GM18909 (cell line): ENCODE measurements at regions not wholly inside any gene's neighbourhood (a gene's known extent, or its start where the extent isn't known, plus 50 kb on each side); places are given as distances from the start of the nearest gene placed in this dataset.

Source experiments
- ATAC-seq: cut with Tn5 transposase; IDR thresholded peaks from one replicate; pipeline ENCODE4 v1.9.1; 2021; ENCODE audit warnings: mild to moderate bottlenecking; ENCODE audit not compliant: unreplicated experiment, poor library complexity

DNA sequence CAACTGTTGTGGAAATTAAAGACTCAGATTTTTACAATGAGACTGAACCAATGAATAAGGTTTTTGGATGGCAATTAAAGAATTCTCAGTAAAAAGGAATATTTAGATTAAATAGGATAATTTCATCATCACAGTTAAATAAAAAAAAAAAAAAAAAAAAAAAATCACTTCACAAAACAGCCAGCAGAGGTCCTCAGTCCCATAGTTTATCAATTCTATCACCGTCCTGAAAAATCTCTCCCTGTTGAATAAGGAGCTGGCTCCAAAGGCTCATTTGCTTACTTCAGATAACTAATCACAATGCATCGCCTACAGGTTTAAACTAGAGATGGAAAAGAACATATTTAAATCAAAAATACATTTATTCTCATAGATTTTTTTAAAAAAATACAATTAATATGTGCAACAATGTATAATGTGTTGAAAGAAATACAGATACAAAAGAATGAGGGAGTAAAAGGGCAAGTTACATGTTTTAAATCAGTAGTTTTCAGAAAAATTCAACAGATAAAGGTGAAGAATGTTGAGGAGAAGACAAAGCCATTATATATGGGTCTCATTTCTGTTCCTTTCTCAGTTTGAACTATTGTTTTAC, 175.8 kb upstream of the CHD1 start:
- no peak for ATAC-seq

DNA sequence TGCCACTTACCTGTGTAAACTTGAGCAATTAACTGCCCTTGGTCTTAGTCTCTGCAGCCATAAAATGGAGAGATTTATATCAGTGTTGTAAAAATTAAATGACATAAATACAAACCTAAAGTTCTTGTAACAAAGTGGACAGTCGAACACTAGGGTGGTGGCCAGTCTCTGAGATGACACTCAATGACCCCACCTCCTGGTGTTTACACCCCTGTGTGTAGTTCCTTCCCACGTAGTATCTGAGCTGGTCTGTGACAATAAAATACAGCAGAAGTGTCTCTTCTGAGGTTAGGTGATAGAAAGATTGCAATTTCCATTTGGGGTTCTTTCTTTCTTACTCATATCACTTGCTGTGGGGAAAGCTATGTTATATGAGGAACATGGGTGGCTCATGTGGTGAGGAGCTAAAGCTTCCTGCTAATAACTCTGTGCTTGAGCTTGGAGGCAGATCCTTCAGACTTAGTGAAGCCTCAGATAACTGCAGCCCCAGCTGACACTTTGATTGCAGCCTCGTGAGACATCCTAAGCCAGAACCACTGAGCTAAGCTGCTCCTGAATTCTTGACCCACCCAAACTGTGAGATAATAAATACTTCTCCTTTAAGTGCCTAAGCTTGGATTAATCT, 173.4 kb upstream of the CHD1 start:
- no peak for ATAC-seq

DNA sequence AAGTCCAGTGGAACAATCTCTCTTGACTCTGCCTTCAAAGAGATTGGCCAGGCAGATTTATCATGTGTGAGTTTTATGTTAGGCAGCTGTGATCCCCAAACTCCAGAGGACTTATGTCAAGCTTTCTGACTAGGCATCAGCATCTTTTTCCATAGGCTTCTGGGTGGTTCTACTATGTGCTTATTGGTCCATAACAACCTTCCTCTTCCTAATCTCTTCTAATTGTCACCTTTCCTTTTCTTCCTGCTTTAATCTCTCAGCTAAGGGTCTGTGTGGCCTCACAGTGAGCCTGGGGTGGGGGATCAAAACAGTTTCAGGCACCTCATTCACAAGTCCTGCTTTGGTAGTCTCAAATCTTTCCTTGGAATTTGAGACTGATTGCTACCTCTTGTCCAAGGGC, 170.9 kb upstream of the CHD1 start:
- no peak for ATAC-seq

DNA sequence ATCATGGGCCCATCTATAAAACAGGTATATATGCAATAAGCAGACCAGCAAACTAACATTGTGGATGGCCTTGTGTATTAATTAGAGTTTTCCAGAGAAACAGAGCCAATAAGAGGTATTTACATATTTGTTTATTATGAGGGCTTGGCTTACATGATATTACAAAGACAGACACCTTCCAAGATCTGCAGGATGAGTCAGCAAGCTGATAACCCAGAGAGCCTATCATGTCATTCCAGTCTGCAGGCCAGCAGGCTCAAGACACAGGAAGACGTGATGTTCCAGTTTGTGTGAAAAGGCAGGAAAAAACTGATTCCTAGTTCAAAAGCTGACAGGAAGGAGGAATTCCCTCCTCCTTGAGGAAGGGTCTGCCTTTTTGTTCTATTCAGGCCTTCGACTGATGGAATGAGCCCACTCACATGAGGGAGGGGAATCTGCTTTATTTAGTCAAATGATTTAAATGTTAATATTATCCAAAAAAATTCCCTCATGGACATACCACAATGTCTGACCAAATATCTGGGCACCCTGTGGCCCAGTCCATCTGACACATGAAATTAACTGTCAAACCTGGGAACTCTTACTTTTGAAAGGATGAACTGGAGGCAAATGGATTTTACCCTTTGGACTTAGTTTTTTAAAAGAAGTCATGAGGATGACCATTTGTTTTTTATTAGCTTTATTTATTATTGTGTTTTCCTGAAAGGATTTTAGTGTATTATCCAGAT, 161.2 kb upstream of the CHD1 start:
- ATAC-seq = no peak

DNA sequence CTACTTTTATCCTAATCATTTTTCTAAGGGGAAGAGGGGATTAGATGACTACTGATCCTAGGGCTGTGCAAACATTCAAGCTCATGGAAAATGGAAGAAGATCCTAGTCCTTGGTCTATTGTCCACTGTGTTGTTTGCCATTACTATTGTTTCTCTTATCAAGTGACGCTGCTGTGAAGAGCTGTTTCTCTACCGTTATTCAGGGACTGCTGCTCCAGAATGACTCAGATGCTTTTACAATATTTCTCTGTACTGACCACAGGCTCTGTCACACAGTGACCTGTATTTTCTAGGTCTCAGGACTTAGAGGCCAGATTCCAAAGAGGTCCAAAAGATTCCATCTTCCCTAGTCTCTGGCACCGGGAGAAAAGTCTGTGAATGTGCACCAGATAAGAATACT, 159.5 kb upstream of the CHD1 start:
- no peak for ATAC-seq

DNA sequence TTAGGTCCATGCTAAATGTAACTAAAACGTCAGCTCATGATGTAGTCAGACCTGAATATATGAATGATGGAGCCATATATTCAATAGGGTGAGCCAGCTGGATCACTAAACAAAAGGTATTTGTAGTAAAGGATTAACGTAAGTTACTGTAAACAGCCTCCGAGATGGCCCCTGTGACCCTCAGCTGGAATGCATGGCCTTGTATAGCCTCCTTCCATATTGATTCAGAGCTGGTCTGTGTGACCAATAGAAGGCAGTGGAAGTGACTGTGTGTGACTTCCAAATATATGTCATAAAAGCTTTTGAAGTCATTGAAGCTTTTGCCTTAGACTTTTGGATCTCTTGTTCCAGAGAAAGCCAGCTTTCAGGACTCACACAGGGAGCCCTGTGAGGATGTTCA, 154.4 kb upstream of the CHD1 start:
- ATAC-seq = no peak

DNA sequence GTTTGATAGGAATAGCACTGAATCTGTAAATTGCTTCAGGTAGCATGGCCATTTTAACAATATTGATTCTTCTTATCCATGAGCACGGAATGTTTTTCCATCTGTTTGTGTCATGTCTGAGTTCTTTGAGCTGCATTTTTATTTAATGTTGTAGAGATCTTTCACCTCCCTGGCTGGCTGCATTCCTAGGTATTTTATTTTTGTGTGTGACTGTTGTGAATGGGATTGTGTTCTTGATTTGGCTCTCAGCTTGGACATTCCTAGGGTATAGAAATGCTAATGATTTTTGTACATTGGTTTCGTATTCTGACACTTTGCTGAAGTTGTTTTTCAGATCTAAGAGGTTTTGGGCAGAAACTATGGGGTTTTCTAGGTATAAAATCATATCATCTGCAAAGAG, 152.9 kb upstream of the CHD1 start:
- ATAC-seq = no peak

DNA sequence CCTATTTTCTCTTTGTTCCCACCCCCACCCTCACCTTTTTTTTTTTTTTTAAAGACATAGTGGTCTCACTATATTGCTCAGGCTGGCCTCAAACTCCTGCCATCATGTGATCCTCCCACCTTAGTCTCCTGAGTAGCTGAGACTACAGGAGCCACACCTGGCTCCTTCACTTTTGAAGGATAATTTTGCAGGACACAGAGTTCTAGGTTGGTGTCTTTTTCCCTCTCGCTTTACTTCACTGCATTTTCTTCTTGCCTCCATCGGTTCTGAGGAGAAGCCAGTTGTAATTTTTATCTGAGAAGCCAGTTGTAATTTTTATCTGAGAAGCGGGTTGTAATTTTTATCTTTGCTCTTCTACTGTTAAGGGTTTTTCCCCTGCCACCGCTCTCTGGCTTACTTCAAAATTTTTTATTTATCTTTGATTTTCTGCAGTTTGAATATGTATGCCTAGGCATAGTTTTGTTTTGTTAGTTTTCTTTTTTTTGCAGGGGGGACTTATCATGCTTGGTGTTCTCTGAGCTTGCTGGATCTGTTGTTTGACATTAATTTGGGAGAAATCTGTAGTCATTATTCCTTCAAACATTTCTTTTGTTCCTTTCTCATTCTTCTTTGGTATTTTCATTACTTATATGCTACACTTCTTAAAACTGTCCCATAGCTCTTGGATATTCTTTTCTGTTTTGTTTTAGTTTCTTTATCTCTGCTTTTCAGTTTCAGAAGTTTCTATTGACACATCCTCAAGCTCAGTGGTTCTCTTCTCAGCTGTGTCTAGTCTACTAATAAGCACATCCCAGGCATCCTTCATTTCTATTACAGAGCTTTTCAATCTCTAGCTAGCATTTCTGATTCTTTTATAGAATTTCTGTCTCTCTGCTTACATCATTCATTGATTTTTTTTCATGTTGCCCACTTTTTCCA, 148.2 kb upstream of the CHD1 start:
- peak; percentile 71 for ATAC-seq

DNA sequence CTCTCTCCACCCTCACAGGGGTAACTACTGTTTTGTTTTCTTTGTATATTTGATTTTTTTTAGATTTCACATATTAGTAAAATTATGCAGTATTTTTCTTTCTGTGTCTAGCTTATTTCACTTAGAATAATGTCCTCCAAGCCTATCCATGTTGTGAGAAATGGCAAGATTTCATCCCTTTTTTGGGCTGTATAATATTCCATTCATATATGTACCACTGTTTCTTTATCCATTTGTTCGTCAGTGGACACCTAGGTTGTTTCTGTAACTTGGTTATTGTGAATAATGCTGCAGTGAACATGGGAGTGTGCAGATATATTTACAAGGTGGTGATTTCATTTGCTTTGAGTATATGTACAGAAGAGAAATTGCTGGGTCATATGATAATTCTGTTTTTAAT, 144.0 kb upstream of the CHD1 start:
- no peak for ATAC-seq

DNA sequence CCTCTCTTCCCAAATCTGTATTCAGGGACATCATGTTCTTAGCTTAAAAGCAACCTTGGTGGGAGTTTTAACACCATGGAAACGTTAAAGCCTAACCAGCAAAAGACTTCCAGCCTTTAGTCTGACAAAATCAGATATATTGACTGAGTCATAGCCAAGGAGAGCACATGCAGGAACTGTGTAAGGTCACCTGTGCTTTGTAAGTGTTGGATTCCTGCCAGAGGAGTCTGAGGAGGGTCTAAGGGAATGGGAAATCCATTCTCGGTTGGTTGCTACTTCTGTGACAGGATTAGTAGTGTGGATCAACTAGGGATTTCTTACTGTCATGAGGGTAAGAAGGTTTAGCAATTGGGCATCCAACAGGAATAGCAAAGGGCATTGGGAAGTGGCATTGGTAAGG, 142.0 kb upstream of the CHD1 start:
- no peak for ATAC-seq

DNA sequence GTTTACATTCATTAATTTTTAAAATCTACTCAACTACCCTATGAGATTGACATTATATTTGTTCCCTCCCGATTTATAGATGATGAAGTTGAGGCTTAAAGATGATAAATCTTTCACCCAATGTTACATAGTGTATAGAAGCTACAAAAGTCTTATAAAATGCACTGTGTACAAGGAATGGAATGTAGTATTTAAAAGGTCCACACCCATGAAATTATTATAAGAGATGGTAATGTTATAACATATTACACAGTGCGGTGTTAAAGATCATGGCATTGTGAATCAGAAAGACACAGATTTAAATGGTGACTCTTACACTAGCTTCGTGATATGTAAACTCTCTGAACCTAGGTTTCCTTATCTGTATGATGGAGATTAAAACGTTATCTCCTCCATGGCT, 141.6 kb upstream of the CHD1 start:
- ATAC-seq = no peak

DNA sequence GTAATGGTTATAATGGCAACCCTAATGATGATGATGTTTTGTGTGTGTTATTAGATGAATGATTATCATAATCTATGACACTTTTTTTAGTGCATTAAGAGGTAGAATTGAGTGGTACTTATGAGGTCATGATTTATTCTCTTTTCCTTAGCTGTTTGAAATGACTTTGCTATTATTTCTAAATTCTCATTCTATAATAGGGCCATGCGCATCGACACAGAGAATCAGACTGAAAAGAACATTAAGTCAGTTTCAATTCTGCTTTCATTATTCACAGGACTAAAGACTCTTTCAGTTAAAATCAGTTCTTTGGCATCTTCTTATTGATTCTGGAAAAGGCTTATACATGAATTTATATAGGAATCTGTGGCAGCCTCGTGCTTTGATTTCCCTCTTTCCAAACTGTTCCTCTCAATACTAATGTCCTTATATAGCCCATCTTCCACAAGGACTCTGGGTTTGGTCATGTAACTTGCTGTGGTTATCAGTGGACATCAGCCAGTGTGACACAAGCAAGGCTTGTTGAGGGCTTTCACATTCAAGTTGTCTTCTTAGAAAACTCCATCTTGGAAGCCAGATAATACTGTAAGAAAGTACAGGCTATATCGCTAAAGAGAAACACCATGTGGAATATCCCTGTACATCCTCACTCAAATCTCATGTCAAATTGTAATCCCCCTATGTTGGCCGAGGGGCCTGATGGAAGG, 140.3 kb upstream of the CHD1 start:
- ATAC-seq = peak; percentile 86

DNA sequence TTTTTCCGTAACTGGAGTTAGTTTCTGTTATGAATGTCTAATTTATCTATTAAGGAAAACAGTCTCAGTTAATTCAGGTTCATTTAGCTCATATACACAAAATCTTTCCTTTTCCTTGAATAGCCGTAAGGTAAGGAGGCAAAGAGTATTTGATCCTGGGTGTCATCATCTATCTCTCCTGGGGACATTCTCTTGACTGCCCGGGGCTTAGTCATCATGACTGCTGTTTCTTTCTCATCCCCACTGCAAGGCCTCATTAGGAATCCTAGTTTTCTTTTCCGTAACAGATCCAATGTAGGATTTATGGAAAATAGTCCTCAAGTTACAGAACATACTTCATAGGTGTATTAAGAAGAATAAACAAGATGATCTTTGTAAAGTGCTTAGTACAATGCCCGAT, 134.9 kb upstream of the CHD1 start:
- ATAC-seq = no peak

DNA sequence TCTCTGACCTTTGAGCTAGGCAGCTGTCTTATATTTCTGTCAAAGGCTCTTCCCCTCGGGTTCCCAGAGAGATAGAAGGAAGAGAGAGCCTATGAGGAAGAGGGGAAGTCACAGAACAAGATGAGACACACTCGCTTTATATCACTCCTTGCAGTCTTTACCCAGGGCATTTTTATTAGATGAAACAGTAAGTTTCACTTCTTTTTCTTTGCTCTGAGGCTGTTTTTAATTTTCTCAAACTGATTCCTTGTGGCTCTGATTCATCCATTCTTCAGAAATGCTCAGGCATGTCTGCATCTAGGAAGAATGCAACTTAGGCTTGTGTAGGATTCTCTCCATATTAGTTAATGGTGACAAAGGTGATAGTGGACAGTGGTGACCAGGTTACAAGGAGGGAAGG, 132.9 kb upstream of the CHD1 start:
- no peak for ATAC-seq

DNA sequence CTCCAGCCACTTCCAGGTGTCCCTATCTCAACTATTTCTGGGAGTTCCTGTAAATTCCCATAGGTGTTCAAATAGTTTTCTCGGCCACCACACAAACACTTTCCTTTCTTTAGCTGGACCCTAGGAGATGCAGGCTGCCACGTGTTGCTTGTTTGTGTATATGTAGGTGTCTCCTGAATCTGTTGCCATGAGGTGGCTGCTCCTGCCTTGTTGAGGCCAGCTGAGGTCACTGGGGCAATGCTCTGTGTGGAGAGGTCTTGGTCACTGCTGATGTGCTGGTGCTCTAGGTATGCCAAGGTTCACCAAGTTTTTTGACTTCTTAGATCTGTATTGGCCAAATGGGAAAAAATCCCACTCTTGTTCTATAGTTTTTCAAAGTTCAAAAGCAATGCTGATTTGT, 132.5 kb upstream of the CHD1 start:
- no peak for ATAC-seq

DNA sequence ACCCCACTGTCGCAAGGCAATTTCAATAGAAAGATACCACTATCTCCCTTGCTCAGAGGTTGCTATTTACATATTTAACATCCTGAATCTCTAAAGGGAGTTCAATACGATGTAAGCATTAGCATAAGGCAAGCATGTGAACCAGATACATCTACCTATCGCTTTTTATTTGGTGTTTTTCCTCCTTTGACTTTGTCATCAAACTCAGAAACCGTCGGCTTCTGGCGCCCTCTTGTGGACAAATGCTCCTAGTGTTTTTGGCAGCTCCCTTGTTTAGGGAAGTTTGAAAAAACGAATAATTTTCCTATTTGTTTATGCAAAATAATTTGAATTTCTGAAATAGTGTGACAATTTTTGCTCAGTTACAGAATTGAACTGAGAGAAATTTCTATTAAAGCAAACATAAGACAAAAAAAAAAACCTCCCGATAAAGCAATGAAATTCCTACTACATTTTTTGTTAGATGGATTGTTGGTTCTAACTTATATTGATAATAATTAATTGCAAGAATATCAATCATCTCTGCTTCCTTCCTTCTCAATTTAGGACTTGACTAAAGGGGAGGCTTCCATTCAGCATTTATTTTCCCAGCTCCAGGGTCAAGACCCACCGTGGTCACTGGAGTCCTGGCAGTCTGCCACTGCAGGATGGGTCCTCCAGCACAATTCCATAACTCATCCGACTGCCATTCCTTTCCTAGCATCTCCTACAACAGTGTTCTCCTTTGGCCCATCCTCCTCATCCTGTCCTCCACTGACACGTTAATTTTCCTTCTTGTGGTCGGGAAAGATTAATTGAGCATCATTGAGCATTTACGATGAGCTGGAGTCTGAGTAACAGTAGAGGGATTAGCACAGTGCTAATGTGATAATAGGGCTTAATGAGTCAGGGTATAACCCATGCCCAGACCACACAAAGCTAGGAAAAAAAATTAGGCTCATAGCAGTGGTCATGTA, 131.8 kb upstream of the CHD1 start:
- ATAC-seq = peak; percentile 72

DNA sequence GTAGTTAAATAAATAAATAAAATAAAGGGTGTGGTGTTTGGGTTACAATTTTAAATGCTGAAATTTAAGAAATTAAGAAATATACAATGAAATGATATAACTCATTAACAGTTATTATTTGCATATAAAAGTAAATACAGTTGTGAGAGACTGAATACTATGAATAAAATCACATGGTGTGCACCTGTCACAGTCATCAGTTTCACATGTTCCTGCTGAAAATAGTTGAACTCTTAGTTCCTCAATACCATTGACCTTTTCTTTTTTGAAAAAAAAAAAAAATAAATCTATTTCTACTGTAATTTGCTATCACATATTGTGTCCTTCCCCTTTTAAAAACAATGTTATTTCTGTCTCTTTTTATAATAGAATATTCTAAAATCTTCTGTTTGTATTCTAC, 130.9 kb upstream of the CHD1 start:
- peak; percentile 64 for ATAC-seq

DNA sequence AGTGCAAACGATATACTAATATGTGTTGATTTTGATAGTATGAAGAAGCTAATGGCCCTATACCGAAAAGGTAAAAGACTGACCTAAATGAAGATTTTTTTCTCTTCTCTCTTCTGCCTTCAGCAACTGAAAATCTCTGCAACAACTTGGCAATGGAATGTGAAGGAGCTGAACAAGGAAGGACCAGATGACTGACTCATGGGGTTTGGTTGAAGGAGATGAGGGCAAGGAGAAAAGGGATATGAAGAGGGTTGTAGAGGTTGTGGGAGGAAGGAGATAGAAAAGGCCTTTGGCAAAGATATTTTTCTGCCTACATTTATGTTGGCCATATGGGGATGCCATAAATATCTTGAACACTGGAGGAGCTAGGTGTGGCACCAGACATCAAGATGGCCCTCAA, 129.7 kb upstream of the CHD1 start:
- ATAC-seq = no peak

DNA sequence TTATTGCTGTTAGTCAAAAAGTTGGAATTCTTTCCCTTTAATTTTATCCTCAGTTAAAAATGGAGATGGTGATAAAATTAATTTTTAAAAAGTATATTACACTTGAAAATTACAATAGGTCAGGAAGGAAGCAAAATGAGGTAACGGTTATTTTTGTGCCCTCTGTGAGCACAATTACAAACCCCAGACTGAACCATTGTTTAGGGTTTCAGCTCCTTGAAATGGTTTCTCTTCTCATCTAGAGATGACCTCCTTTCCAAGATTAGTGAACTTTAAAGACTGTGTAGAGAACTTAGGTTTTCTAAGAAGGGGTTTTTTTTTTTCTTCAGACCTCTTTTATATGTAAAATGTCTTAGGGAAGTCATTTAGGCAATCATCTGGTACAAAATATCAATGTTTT, 126.2 kb upstream of the CHD1 start:
- no peak for ATAC-seq
